ENCODE measurements at regions not wholly inside any gene's neighbourhood (a gene's known extent, or its start where the extent isn't known, plus 50 kb on each side); places are given as distances from the start of the nearest gene placed in this dataset.

GRCh38 chrX:45584717-45585116 lies 384.0 kb upstream of the DIPK2B start:
- Histone ChIP-seq H3K4me1 (no peaks in the 10 kb centered on the region), H3K27ac (no peak overlapping the region), H3K27me3 (no peaks in the 10 kb centered on the region), H3K9me3 (no peaks in the 10 kb centered on the region), H3K36me3 (no peaks in the 10 kb centered on the region), H3K4me3 (no peak overlapping the region)
- DNase-seq (no peak), ATAC-seq (no peak), FAIRE-seq (no peak)
- intact Hi-C loops (cut with DNase I): no loop called here
- no peak for TF ChIP-seq CTCF (IDR thresholded peaks at IDR 0.05)
- WGBS, 2 donors: 34 to 42% methylated on average over 2 of the region's 2 CpGs

DNA sequence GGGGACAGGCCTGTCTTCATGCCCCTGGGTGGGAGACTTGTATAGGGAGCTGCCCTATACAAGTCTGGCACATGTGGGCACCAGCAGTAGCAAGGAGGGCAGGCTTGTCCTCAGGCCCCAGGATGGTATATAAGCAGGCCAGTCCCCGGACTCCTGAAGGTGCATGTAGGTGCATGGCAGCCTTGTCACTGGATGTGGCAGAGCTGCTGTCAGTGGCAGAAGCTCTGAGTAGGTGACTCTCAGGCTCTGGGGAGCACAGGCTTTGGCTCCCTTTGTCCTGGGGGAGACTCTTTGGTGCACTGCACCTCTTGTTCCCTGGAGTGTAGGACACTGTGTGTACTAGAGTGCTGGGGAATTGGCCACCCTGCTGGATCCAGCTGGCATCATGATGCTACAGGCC lies 376.7 kb upstream of the DIPK2B start:
- DNase-seq: no peak
- ATAC-seq: no peak
- Histone ChIP-seq H3K36me3 (no peaks in the 10 kb centered on the region), H3K4me3 (no peak overlapping the region), H3K27me3 (no peaks in the 10 kb centered on the region), H3K9me3 (peaks cover 0 to 3% (median 0%) of the 10 kb centered on the region in 4 donors), H3K4me1 (no peaks in the 10 kb centered on the region), H3K27ac (no peak overlapping the region)
- WGBS, 2 donors: 72 to 79% methylated on average over 1 of the region's 1 CpG
- FAIRE-seq: no peak
- no peak for TF ChIP-seq CTCF (IDR thresholded peaks at IDR 0.05)
- intact Hi-C loops (cut with DNase I): no loop called here

GRCh38 chrX:45571453-45571852 lies 370.8 kb upstream of the DIPK2B start:
- 53 to 56% methylated on average over 4 of the region's 4 CpGs for WGBS, 2 donors
- ATAC-seq: no peak
- intact Hi-C loops (cut with DNase I): no loop called here
- Histone ChIP-seq H3K4me3 (no peak overlapping the region), H3K4me1 (no peaks in the 10 kb centered on the region), H3K27me3 (no peaks in the 10 kb centered on the region), H3K27ac (no peak overlapping the region), H3K36me3 (no peaks in the 10 kb centered on the region), H3K9me3 (no peaks in the 10 kb centered on the region)
- TF ChIP-seq CTCF (IDR thresholded peaks at IDR 0.05): no peak
- no peak for DNase-seq
- no peak for FAIRE-seq

- intact Hi-C loops (cut with DNase I): no loop called here
- TF ChIP-seq CTCF (IDR thresholded peaks at IDR 0.05): no peak
- FAIRE-seq: no peak
- DNase-seq: no peak
- no peaks in the 10 kb centered on the region for H3K9me3 ChIP-seq
- H3K4me1 ChIP-seq: no peaks in the 10 kb centered on the region
- no peaks in the 10 kb centered on the region for H3K27me3 ChIP-seq
- H3K4me3 ChIP-seq: no peak overlapping the region
- ATAC-seq: no peak
- WGBS, 2 donors: 73 to 95% methylated on average over 2 of the region's 2 CpGs
- H3K27ac ChIP-seq: no peak overlapping the region
- no peaks in the 10 kb centered on the region for H3K36me3 ChIP-seq
Observed at GRCh38 chrX:45566456-45566855, 365.8 kb upstream of the DIPK2B start.

GRCh38 chrX:45557387-45557786 lies 356.7 kb upstream of the DIPK2B start:
- WGBS, 2 donors: 14 to 25% methylated on average over 2 of the region's 2 CpGs
- H3K36me3 ChIP-seq: no peaks in the 10 kb centered on the region
- no peaks in the 10 kb centered on the region for H3K4me1 ChIP-seq
- H3K9me3 ChIP-seq: no peaks in the 10 kb centered on the region
- no peak for FAIRE-seq
- no peak for ATAC-seq
- peaks cover 0 to 6% (median 3%) of the 10 kb centered on the region in 4 donors for H3K27me3 ChIP-seq
- no peak overlapping the region for H3K27ac ChIP-seq
- TF ChIP-seq CTCF (IDR thresholded peaks at IDR 0.05): no peak
- H3K4me3 ChIP-seq: no peak overlapping the region
- intact Hi-C loops (cut with DNase I): no loop called here
- no peak for DNase-seq
